Hindlimb muscle (tissue), 1 donor: ENCODE measurements at regions not wholly inside any gene's neighbourhood (a gene's known extent, or its start where the extent isn't known, plus 50 kb on each side); places are given as distances from the start of the nearest gene placed in this dataset.
A peak's percentile ranks its signal among the peaks of the same experiment; 100 is the strongest.
"Not testable (repeated sequence)": the region's sequence is repeated elsewhere in the genome, so short reads cannot be mapped to it uniquely, and the experiment has no call there.

Experiments used
- DNase-seq: peaks from one replicate; pipeline ENCODE4 v3.0.0-alpha.2; 2013

DNA sequence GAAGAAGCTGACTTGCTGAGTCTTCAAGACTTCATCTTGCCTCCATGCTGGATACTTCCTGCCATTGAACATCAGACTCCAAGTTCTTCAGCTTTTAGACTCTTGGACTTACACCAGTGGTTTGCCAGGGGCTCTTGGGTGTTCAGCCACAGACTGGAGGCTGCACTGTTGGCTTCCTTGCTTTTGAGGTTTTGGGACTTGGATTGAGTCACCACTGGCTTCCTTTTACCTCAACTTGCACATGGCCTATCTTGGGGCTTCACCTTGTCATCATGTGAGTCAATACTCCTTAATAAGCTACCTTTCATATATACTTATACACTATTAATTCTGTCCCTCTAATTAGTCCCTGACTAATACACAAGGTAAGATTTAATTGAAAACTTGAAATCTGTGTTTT is 361.7 kb upstream of the SEMA3C start:
- DNase-seq: no peak

DNA sequence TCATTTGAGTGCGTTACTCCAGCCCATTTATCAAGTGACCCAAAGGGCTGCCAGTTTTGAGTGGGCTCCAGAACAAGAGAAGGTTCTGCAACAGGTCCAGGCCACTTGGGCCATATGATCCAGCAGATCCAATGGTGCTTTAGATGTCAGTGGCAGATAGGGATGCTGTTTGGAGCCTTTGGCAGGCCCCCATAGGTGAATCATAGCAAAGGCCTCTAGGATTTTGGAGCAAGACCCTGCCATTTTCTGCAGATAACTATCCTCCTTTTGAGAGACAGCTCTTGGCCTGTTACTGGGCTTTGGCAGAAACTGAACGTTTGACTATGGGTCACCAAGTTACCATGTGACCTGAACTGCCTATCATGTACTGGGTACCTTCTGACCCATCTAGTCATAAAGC is 358.8 kb upstream of the SEMA3C start:
- DNase-seq: no peak

DNA sequence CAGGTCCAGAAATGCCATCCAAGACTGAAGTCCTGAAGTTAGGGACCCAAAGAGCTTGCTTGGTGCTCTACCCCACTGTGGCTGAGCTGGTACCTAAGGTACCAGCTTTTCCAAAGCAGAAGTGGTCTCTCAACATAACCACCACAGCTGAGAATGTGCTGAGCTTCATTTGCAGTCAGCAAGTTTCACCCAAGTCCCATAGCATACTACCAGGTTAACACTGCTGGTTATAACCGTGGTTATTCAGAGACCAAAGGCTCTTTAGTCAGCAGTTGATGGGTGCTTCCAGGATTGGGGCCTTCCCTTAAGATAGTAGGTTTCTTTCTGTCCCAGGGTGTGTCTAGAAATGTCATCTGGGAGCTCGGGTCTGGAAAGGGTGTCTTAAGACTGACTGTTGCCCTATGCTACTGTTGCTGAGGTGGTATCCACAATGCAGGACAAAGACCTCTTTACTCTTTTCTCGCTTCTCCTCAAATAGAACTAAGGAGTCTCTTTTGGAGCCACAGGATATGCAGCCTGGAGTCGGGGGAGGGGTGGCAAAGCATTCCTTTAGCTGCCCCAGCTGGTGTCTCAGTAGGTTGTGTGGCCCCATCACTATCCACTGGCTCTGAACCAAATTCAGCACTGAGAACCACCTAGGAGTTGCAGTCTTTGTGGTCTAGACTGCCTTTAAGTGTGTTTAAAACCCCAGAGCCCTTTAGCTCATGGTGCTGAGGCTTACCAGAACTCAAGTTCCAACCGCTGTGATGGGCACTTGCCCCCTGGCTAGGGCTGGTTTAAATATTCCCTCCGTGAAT is 354.9 kb upstream of the SEMA3C start:
- no peak for DNase-seq

DNA sequence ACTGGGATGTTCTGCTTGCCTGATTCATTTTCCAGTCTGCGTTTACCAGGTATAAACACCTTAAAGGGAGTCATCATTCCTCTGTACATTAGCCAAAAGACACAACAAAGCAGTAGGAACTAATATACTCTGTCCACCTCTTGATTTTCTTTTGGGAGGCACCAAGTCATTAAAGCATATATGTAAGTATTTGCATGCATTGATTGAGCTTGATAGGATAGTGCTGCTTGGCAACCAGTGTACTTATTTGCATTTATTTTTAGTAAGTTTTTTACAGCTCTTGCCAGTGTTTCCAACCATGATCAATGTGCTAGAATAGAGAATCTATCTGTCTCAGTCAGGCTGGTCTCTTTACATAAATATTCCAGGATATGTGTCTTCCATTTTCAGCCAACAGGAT is 353.3 kb upstream of the SEMA3C start:
- no peak for DNase-seq

DNA sequence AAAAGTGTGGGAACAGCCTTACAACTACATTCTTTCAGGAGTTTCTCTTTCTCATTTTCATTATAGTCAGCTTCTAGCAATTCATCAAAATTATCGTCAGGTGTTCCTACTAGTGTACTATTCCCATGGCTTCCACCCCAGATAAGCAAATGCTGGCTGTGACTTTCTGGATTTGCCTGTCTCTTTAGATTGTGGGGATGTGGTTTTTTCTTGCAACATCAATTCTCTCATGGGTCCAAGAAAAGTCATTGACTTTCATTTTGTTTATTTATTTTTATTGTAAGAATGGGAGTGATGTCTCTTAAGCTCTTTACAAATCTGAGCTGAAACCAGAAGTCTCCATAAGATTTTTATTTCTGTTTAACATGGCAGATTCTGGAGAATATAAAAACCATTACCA is 349.7 kb upstream of the SEMA3C start:
- no peak for DNase-seq

DNA sequence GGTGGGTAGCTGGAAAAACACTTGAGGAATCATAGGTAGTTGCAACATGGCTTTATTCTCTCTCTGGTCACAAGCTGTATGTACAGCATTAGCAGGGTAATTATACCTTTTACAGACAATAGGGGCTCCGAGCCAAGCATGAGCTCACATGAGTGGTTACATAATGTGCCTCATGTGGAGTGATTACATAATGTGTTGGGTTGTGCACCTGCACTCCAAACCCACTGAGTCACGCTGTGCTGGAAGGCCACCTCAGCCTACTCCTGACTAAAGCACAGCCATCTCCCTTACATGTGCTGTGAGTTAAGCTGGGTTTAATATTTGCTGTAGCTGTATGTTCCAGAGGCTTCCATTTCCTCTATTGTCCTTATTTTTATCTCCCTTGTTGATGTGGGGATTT is 348.7 kb upstream of the SEMA3C start:
- DNase-seq: no peak

DNA sequence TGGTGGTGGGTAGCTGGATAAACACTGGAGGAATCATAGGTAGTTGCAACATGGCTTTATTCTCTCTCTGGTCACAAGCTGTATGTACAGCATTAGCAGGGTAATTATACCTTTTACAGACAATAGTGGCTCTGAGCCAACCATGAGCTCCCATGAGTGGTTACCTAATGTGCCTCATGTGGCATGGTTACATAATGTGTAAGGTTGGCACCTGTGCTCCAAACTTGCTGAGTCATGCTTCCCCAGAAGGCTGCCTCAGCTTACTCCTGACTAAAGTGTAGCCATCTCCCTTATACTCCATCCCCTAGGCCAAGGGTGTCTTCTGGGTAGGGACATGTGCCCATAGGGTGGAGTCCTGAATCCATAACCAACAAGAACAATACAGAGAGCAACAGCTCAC is 345.3 kb upstream of the SEMA3C start:
- no peak for DNase-seq

DNA sequence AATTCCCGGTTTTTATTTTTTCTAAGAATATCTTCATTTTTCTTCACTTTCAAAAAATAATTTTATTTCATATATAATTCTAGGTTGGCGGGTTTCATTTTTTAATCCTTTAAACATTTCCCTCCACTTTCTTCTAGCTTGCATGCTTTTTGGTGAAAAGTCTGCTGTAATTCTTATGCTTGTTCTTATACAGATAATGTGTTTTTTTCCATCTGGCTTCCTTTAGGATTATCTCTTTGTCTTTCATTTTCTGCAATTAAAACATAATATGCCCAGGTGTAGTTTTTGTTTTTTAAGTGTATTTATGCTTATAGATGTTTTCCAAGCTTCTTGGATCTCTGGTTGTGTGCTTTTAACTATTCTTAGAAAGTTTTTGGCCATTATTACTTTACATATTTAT is 341.3 kb upstream of the SEMA3C start:
- no peak for DNase-seq

DNA sequence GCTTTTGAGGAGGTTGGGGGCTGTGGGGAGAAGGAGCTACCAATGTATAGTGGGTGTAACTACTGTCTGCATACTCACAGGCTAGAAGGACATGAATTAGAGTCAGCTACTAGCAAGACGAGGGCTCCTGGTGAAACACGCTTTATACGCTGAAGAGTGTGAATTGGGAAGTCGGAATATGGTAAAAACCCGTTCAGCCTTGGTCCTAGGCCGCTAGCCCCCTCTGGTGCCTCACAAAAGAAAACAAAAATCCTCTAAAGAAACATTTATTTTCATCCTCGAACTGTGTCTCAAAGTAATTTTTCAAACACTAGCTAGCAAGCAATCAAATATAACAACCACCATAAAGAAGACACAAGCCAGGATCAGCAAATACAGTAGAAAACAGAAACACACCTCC is 338.1 kb upstream of the SEMA3C start:
- DNase-seq: peak; percentile 19

DNA sequence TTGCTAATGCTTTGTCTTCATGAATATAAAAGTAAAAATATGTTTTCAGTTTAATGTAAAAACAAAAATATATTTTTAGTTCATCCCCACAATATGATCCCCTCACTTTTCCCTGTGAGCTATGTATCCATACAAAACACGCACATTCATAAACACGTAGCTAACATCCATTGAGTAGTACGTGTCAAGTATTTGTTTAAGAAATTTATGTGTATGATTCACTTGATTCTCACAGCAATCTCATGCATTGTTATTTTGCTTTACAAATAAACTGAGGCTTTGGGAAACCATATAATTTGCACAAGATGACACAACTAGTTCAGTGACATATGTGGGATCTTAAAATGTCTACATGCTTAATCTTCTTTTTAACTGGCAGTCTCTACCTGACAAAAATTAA is 329.6 kb upstream of the SEMA3C start:
- no peak for DNase-seq

DNA sequence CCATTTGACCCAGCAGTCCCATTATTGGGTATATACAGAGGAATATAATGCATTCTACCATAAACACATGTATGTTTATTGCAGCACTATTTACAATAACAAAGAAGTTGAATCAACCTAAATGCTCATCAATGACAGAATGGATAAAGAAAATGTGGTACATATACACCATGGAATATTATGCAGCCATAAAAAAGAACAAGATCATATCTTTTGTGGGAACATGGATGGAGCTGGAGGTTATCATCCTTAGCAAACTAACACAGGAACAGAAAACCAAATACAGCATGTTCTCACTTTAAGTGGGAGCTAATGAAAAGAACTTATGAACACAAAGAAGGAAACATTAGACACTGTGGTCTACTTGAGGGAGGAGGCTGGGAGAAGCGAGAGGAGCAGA is 328.5 kb upstream of the SEMA3C start:
- DNase-seq: not testable (repeated sequence)

DNA sequence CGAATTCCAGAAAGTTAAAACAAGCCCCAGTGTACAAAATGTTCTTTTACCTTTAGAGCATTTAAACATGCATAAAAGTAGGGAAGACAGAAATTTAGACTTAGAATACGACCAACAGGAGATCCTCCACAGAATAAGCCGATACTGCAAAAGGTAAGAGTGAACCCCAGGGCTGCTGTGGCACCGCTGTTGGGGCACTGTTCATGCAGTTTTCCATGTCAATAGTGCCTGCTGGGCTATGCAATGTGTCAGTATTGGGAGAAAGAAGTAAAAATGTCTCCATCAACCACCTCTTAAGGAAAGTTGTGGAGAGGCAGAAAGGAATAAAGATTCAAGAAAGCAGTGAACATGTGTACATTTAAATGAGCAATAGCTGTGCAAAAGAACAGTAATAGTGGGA is 326.5 kb upstream of the SEMA3C start:
- DNase-seq: no peak

DNA sequence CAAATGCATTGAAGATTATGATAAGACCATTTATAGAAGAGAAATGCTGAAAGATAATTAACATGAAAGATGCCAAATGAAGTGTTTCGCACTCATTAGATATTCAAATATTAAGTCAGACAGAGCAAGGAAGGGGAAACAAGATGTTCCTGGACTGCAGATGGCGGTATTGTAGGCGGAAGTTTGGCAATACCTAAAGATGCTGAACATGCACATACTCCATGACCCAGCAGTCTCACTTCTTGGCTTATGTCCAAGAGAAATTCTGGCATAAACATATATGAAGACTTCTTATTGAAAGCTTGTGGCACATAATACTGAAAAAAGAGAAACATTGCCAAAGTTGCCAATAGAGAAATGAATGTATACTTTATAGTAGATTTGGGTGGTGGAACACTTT is 325.4 kb upstream of the SEMA3C start:
- DNase-seq: no peak

DNA sequence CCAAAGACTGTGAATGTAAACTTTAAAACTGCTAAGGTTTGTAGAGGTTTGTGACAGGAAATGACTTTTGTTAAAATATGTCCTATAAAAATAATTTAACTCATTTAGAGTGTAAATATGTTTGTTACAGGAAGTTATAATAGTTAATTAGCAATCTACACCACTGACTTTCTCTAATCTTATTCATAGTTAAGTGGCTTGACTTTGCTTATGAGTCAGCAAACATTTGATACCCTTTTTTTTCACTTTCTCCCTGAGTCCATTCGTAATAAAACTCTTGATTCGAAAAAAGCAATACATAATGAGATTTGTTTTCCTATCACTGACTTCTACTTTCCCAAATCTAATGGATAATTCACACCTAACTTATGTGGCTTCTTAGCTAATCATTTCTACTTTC is 317.7 kb upstream of the SEMA3C start:
- DNase-seq: no peak

DNA sequence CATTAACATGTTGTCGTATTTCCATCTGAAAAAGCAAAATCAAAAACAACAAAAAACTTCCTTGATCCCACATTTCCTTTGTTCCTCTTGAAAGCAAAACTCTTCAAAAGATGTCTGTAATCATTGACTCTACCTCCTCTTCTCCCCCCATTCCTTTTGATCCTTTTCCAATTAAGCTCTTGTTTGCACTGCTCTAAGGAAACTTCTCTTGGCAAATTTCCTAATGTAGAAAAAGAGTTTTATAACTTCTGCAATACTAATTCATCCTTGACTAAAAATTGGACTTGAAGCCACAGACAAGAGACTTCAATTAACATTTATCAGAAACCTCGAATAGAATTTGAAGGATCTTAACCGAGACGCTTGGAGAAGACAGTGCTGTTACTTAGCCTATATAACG is 317.1 kb upstream of the SEMA3C start:
- no peak for DNase-seq

DNA sequence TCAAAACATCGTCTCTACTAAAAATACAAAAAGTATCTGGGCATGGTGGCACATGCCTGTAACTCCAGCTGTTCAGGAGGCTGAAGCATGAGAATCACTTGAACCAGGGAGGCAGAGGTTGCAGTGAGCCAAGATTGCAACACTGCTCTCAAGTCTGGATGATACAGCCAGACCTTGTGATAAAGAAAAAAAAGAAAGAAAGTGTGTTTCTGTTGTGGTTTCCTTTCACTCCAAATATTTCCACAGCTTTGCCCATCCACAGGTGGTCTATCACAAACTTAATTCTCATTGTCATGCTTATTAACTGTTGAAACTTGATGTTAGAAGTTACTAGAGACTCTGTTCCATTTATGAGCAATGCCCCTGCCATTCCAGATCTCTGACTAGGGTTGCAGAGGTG is 316.0 kb upstream of the SEMA3C start:
- DNase-seq: no peak

DNA sequence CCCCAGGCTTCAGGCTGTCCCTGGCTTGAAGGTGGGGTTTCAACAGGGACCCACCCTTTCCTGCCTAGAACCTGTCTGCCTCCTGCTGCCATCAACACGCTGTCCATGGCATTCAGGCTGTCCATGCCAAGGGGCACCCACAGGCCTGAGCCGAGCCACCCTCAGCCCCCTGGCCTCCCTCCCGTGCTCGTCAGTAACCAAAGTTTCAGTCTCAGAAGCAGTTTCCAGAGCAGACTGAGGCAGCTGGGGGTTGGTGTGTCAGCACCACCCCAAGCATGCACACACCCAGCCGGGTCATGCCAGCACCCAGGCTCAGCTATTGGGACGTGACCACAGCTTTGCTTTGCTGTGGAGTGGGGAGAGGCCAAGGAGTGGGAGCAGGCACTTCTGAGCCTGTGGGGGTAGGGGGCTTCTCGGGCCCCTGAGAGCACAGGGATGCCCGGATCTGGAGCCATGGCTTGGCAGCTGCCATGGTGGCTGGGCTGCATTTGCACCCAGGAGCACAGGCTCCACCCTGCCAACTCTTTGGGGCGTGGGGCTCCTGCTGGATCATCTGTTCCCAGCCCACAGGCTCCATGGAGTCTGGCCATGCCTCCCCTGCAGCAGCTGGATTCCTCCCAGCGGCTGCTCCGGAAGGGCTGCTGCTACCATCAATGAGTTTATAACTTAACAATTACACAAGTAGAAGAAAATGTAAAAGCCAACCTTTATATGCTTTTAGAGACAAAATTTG is 314.5 kb upstream of the SEMA3C start:
- DNase-seq: no peak

DNA sequence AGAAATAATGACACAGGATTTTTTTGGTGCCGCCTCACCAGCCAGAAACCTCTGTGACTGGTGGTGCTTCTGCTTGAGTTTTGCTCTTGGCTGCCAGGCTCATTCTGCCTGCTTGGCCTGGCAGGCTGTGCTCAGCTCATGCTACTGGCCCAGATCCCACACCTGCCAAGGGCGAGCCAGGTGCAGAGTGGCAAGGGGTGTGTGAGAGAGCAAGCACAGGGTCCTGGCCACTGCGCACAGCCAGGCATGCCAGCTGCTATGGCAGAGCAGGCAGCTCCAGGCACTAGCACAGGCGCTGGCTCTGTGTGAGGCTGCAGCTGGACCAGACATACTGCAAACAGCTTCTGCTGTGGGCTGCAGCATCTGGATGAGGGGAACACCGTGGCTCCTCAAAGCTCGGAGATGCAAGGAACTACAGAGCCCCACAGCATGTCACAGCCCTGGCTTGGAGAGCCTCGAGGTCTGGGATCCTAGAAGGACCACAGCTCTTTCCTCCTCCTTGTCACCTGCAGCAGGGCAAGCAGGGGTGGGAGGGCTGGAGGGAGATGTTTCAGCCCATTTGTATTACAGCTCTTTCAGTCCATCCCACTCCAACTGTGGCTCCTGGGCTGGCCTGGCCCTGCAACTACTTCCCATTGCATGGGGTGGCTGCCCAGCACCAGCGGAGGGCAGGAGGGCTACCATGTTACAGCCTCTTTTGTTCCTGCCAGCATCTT is 313.4 kb upstream of the SEMA3C start:
- DNase-seq: peak; percentile 50

DNA sequence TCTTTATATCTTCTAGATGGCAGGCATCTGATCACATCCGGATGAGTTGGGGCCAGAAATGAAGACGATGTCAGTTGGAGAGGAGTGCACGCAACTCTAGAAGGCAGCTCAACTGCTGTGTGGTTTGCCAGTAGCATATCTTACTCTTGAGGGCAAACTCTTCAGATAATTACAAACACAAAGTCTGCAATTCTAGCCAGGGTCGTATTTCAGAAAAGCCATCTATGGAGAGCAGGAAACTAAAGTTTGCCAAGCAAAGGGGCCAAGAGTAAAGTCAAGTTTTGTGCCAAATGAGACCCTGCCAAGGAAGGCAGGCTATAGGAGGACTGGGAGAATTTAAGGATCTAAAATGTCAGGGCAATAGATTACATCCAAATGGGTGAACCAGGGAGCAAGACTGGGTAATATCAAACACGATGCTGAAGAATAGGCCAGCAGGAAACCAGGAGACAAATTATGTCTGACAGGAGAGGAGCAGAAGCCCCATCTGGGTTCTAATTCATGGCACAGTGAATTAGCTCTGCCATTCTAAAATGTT is 312.5 kb upstream of the SEMA3C start:
- peak; percentile 71 for DNase-seq

DNA sequence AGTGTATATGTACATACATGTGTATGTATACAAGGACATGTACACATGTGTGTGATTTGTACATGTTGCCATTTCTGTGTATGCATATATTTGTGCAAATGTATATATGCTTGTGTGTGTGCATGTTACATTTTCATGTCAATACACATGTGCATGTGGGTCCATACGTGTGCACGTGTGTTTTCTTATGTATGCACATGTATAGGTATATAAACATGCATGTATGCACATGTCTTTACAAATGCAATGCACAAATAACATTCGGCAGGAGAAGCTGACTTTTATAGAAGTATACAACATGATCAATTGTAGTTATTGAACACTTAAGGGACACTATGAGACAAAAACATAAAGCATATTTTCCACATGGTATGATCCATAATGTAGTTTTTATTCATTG is 307.4 kb upstream of the SEMA3C start:
- no peak for DNase-seq

DNA sequence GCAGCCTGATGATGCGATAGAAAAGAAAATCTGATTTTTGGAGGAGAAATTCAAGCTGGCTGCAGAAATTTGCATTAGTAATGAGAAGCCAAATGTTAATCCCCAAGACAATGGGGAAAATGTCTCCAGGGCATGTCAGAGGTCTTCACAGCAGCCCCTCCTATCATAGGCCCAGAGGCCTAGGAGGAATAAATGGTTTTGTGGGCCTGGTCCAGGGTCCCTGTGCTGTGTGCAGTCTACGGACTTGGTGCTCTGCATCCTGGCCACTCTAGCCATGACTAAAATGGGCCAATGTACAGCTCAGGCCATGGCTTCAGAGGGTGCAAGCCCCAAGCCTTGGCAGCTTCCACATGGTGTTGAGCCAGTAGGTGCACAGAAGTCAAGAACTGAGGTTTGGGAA is 303.8 kb upstream of the SEMA3C start:
- DNase-seq: not testable (repeated sequence)

DNA sequence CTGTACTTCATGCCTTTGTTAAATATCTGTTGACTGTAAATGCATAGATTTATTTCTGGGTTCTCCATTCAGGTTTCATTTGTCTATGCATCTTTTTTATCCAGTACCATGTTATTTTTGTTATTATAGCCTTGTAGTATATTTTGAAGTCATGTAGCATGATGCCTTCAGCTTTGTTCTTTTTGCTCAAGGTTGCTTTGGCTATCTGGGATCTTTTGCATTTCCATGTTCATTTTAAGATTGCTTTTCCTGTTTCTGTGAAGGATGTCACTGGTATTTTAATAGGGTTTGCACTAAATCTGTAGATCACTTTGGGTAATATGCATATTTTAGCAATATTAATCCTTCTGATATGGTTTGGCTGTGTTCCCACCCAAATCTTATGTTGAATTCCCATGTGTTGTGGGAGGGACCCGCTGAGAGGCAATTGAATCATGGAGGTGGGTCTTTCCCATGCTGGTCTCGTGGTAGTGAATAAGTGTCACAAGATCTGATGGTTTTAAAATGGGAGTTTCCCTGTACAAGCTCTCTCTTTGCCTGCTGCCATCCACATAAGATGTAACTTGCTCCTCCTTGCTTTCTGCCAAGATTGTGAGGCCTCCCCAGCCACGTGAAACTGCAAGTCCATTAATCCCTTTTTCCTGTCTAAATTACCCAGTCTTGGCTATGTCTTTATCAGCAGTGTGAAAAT is 302.8 kb upstream of the SEMA3C start:
- DNase-seq: no peak
